HG03060 (cell line): ENCODE measurements at regions not wholly inside any gene's neighbourhood (a gene's known extent, or its start where the extent isn't known, plus 50 kb on each side); places are given as distances from the start of the nearest gene placed in this dataset.
"Not testable (repeated sequence)": the region's sequence is repeated elsewhere in the genome, so short reads cannot be mapped to it uniquely, and the experiment has no call there.

Experiments used
- ATAC-seq: cut with Tn5 transposase; IDR thresholded peaks from one replicate; pipeline ENCODE4 v1.9.1; 2021; ENCODE audit warnings: low read depth, moderate number of reproducible peaks; ENCODE audit not compliant: unreplicated experiment

DNA sequence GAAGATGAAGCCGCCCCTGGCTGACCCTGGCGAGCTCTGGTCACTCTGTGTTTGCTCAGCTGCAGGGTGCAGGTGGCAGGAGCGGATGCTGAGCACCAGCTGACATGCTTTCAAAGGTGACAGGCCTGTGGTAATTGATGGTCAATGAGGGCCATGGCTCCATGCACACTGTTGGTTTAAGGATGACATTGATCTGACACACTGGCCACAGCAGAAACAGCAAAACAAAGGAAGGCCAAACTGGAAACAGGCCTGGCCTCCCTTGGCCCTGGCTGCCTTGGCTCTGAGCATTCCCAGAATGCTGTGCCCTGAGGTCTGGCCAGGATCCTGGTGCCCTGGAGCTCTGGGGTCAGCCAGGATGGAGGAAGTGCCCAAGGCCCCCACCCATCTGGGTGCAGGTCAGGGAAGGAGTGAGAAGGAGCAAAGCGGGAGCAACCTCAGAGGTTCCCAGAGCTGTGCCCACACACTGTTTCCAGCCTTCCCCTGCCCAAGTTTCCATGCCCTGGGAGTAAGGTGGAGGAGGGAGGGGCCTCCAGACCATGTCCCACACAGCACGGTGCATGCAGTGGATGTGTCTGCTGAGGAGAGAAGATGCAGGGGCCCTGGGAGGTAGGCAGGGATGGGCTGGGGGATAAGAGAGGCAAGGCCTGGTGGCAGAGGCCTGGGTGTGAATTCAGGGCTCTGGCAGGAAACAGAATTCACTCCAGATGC is 302.2 kb downstream of the RPS24 start:
- no peak for ATAC-seq

DNA sequence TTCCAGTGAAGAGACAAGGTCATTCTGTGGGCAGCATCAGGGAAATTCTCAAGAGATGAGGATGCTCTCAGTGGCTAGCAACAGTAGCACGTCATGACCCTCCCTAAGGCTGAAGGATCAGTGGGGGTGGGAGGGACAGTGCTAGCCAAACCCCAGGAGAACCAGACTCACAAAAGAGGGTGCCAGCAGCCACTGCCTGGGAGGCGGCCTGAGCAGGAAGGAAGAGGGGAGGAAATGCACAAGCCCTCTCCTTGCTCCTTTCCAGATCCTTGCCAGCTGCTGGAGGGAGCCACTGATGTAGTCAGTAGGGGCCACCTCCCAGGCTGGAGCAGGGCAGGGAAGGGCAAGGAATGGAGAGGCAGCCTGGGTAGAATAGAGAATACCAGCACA is 302.7 kb downstream of the RPS24 start:
- no peak for ATAC-seq

- no peak for ATAC-seq
Observed at GRCh38 chr10:78337016-78337415, 303.4 kb downstream of the RPS24 start.

- ATAC-seq, result no peak
Observed at GRCh38 chr10:78337646-78338391, 304.2 kb downstream of the RPS24 start.

GRCh38 chr10:78338717-78339116 is 305.1 kb downstream of the RPS24 start:
- ATAC-seq, result no peak

- ATAC-seq, result no peak
Observed at GRCh38 chr10:78339251-78339650, 305.6 kb downstream of the RPS24 start.

DNA sequence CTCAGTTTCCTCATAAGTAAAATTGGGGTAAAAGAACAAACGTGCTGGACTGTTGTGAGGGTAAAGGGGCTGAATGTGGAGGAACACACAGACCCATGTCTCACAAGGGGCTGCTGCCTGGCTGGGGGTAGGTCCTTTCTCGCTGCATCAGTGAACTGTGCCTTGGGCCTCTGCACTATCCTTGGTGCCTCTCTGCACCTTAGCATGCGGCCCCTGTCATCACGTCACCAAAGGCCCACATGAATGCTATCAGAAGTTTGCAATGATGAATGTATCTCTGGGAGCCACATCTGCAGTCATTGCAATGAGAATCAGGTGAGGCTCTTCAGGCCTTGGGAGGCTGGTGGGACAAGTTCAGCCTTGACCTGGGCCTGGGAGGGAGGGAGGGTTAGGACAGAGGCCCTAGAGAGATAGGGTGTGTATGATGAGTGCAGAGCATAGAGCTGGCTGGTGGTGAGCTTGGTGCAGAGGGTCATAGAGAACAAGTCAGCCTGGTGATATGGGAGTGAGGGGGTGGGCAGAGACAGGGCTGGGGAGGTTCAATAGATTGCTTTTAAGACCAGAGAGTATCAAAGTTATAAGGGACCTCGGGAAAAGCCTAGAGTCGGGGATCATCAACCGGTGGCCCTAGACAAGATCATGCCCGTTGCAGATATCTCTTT is 308.4 kb downstream of the RPS24 start:
- ATAC-seq, result no peak

GRCh38 chr10:78342827-78343653 is 309.4 kb downstream of the RPS24 start:
- ATAC-seq, result no peak

DNA sequence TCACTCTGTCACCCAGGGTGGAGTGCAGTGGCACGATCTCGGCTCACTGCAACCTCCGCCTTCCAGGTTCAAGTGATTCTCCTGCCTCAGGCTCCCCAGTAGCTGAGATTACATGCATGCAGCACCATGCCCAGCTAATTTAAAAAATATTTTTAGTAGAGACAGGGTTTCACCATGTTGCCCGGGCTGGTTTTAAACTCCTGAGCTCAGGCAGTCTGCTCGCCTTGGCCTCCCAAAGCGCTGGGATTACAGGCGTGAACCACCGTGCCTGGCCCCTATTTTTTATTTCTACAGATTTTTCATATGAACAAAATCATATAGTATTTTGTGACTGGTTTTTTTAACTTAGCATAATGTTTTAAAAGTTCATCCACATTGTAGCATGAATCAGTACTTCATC is 310.6 kb downstream of the RPS24 start:
- not testable (repeated sequence) for ATAC-seq

DNA sequence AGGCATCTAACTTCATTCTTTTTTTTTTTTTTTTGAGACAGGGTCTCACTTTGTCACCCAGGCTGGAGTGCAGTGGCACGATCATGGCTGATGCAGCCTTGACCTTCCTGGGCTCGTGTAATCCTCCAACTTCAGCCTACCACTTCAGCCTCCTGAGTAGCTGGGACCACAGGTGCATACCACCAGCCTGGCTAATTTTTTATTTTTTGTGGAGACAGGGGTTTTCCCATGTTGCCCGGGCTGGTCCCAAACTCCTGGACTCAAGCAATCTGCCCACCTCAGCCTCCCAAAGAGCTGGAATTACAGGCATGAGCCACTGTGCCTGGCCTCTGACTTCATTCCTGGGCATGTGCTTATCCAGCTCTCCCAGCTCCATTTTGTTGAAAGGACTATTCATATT is 311.9 kb downstream of the RPS24 start:
- ATAC-seq, result not testable (repeated sequence)

- ATAC-seq, result no peak
Observed at GRCh38 chr10:78346721-78347120, 313.1 kb downstream of the RPS24 start.

- no peak for ATAC-seq
Observed at GRCh38 chr10:78348411-78349164, 314.9 kb downstream of the RPS24 start.

- ATAC-seq, result no peak
Observed at GRCh38 chr10:78349165-78349516, 315.5 kb downstream of the RPS24 start.

- no peak for ATAC-seq
Observed at GRCh38 chr10:78349911-78350663, 316.4 kb downstream of the RPS24 start.

DNA sequence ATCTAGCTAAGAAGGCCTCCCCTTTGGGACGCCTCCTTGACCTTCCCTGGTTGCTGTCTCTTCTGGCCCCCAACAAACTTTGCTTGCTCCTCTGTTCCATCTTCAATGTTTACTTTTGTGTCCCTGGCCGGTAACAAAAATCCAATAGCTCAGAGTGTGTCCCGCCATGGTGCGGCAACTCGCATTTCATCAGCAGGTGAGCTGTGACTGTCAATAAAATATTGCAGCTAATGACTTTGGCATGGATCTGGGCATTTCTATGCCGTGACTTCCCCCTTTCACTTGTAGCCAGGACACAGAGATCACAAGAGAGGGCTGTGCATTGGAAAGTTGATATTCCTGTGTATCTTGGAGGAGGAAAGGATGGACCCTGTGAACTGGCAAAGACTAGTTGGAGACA is 317.6 kb downstream of the RPS24 start:
- ATAC-seq, result no peak

DNA sequence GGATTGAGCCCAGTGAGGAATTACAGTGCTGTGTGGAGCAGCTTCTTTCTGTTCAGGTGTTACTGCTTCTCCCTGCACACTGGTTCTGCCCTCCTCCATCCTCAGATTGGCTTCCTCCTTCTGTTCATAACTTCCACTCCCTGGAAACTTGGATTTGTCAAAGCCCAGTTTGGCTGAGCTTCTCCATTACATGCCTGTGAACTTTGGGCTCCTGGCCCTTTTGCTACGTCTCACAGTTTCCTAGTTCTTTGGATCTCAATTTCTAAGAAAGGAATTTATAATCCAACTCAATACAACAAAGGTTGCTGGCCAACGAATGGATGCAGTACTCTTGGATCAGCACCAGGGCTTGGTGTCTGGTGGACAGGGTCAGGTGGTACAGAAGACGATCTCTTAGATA is 318.1 kb downstream of the RPS24 start:
- no peak for ATAC-seq

GRCh38 chr10:78353636-78354035 is 320.0 kb downstream of the RPS24 start:
- no peak for ATAC-seq

DNA sequence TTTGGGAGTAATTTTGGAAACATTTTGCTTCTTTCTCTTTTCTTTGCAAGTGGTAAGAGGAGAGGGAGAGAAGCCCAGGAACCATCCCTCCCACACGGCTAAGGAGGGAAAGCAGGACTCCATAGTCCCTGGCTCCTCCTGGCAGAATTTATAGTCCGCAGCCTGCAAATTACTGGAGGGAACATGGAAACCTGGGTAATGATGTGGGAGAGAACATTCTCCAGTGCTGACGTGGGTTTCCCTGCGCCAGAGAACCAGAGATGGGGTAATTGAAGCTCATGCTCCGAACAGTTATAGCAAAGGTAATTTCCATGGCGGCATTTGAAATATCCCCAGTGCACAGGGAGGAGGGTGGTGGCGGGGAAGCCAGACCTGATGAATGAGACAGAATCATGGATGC is 320.4 kb downstream of the RPS24 start:
- no peak for ATAC-seq

DNA sequence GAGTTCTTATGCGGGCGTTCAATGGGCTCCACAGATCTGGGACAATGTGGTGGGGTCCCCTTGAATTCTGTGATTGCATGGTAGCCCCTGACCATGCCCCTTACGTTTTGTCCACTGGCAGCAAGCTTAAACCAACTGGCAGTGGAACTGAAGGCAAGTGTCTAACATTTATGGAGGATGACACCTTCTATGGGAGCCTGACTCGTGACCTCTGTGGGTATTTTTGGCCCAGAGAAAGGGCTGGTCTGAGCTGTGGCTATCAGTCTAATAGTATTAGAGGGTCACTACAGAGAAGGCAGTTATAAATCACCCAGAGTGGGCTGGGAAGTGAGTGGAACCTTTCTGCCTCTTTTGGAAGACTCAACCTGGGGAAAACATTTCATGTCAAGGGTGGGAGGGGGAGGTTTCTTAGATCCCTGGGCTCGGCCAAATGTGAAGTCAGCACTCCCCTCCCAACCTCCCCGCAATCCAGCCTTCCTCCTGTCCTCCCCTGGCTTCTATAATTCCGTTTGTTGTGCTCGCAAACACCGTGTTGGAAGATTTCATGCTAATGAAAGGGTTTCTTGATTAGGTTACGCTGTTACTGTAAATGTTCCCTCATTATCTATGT is 322.7 kb downstream of the RPS24 start:
- no peak for ATAC-seq
